SK-N-SH (cell line): ENCODE measurements at regions not wholly inside any gene's neighbourhood (a gene's known extent, or its start where the extent isn't known, plus 50 kb on each side); places are given as distances from the start of the nearest gene placed in this dataset.
"Not testable (repeated sequence)": the region's sequence is repeated elsewhere in the genome, so short reads cannot be mapped to it uniquely, and the experiment has no call there.

Experiments
- CTCF ChIA-PET: fragments of 300-600, 350-600 bp; formaldehyde crosslinking; extraction: SDS; loops from one replicate; lab custom pipeline; 2021; lab: Yijun Ruan, JAX
- POLR2A ChIA-PET: fragments of 350-600 bp; sonication (Branson Sonifier 250); formaldehyde crosslinking; extraction: SDS; loops from one replicate; lab custom pipeline; 2020; ENCODE audit warnings: antibody characterized with exemption, inconsistent platforms; lab: Yijun Ruan, JAX
- DNase-seq: peaks from one replicate; pipeline ENCODE4 v3.0.0; 2012
- H2AFZ ChIP-seq: fragments of 200-600 bp; sonication (generic); 2 replicates; pipeline ENCODE4 v1.8.1; 2016; ENCODE audit warnings: antibody characterized with exemption, mild to moderate bottlenecking, low read depth
- H3F3A ChIP-seq: fragments of 200-600 bp; sonication (generic); replicated peaks from 2 replicates; pipeline ENCODE3; 2016; ENCODE audit warnings: antibody characterized with exemption, mild to moderate bottlenecking; ENCODE audit not compliant: insufficient read depth
- H3K27ac ChIP-seq, 2 experiments: fragments of 200-500 bp in 1 of 2; fragments of 200-600 bp in 1 of 2; sonication (Bioruptor generic) in 1 of 2; sonication (generic), shearing (Covaris generic) in 1 of 2; 2 replicates each; pipeline versions ENCODE4 v1.5.1 to v1.6.1; 2014 to 2016; ENCODE audit warnings: low read depth in 2 of 2, inconsistent platforms in 1 of 2, low read length in 1 of 2, mild to moderate bottlenecking in 1 of 2, mixed read lengths in 1 of 2
- H3K27me3 ChIP-seq: fragments of 200-600 bp; sonication (generic), shearing (Covaris generic); 2 replicates; pipeline ENCODE4 v1.6.1; 2016; ENCODE audit warnings: mixed run types; ENCODE audit not compliant: insufficient read depth
- H3K36me3 ChIP-seq, 2 experiments: fragments of 200-500 bp in 1 of 2; fragments of 200-600 bp in 1 of 2; sonication (Bioruptor generic) in 1 of 2; sonication (generic) in 1 of 2; replicated peaks in 1 of 2; 2 replicates each; pipeline versions ENCODE3 to v1.5.1; 2014 to 2016; ENCODE audit warnings: low read length in 1 of 2, mild to moderate bottlenecking in 1 of 2; ENCODE audit not compliant: insufficient read depth in 2 of 2, control insufficient read depth in 1 of 2
- H3K4me1 ChIP-seq, 2 experiments: fragments of 200-500 bp in 1 of 2; fragments of 200-600 bp in 1 of 2; sonication (Bioruptor generic) in 1 of 2; sonication (generic), shearing (Covaris generic) in 1 of 2; 2 replicates each; pipeline versions ENCODE4 v1.5.1 to v1.6.1; 2014 to 2016; ENCODE audit warnings: low read depth in 1 of 2, low read length in 1 of 2, mixed run types in 1 of 2; ENCODE audit not compliant: insufficient read depth in 2 of 2, control insufficient read depth in 1 of 2
- H3K4me2 ChIP-seq: fragments of 200-600 bp; sonication (generic), shearing (Covaris generic); 2 replicates; pipeline ENCODE4 v1.6.1; 2017; ENCODE audit warnings: mixed run types
- H3K4me3 ChIP-seq, 2 experiments: fragments of 200-500 bp in 1 of 2; fragments of 200-600 bp in 1 of 2; sonication (Bioruptor generic) in 1 of 2; sonication (generic), shearing (Covaris generic) in 1 of 2; 2 replicates each; pipeline versions ENCODE4 v1.5.1 to v1.8.1; 2014 to 2016; ENCODE audit warnings: low read depth in 2 of 2, inconsistent platforms in 1 of 2, low read length in 1 of 2, mild to moderate bottlenecking in 1 of 2, mixed read lengths in 1 of 2, moderate library complexity in 1 of 2
- H3K79me2 ChIP-seq: fragments of 200-600 bp; sonication (generic); 2 replicates; pipeline ENCODE4 v1.8.1; 2017; ENCODE audit warnings: mild to moderate bottlenecking; ENCODE audit not compliant: insufficient read depth
- H3K9ac ChIP-seq: fragments of 200-600 bp; sonication (generic); 2 replicates; pipeline ENCODE4 v1.6.1; 2017; ENCODE audit warnings: mixed run types
- H3K9me2 ChIP-seq: fragments of 200-600 bp; sonication (generic); 2 replicates; pipeline ENCODE4 v1.6.1; 2017; ENCODE audit warnings: mixed run types
- H3K9me3 ChIP-seq: fragments of 200-600 bp; sonication (generic); 2 replicates; pipeline ENCODE4 v1.6.1; 2017; ENCODE audit warnings: mixed run types, mild to moderate bottlenecking, moderate library complexity
- H4K20me1 ChIP-seq: fragments of 200-600 bp; sonication (generic); 2 replicates; pipeline ENCODE4 v1.6.1; 2017; ENCODE audit warnings: mild to moderate bottlenecking, mixed run types; ENCODE audit not compliant: insufficient read depth
- CTCF ChIP-seq: fragments of 200-600 bp; sonication (generic); IDR thresholded peaks from 2 replicates; pipeline ENCODE4 v1.6.1; 2017; ENCODE audit warnings: antibody characterized with exemption, mild to moderate bottlenecking, moderate library complexity
- EP300 ChIP-seq, 2 experiments: IDR thresholded peaks; 2 replicates each; pipeline versions ENCODE4 v1.4.0 to v1.6.1; 2012; ENCODE audit warnings: borderline replicate concordance in 1 of 2, low read depth in 1 of 2, low read length in 1 of 2
- IRF3 ChIP-seq: fragments of 150-350 bp; IDR thresholded peaks from 2 replicates; pipeline ENCODE4 v1.6.1; 2016; ENCODE audit warnings: mild to moderate bottlenecking, low read depth, low read length
- JUND ChIP-seq: IDR thresholded peaks from 2 replicates; pipeline ENCODE4 v1.4.0; 2012
- MAX ChIP-seq: IDR thresholded peaks from 2 replicates; pipeline ENCODE4 v1.4.0; 2012; ENCODE audit warnings: low read depth
- RAD21 ChIP-seq: IDR thresholded peaks from 2 replicates; pipeline ENCODE4 v1.6.1; 2012; ENCODE audit warnings: mild to moderate bottlenecking, low read length
- RCOR1 ChIP-seq: fragments of 150-350 bp; IDR thresholded peaks from 2 replicates; pipeline ENCODE4 v1.6.1; 2017; ENCODE audit warnings: antibody characterized with exemption, low read length
- REST ChIP-seq: IDR thresholded peaks from 2 replicates; pipeline ENCODE4 v1.6.1; 2012; ENCODE audit warnings: mild to moderate bottlenecking, low read depth, low read length, moderate library complexity
- SIN3A ChIP-seq: IDR thresholded peaks from 2 replicates; pipeline ENCODE4 v1.6.1; 2012; ENCODE audit warnings: low read depth, mild to moderate bottlenecking, low read length, moderate library complexity, borderline replicate concordance
- TAF1 ChIP-seq: IDR thresholded peaks from 2 replicates; pipeline ENCODE4 v1.6.1; 2012; ENCODE audit warnings: low read depth, mild to moderate bottlenecking, low read length, moderate library complexity, borderline replicate concordance
- TCF12 ChIP-seq: IDR thresholded peaks from 2 replicates; pipeline ENCODE4 v1.4.0; 2012
- USF1 ChIP-seq: IDR thresholded peaks from 2 replicates; pipeline ENCODE4 v1.4.0; 2012; ENCODE audit warnings: low read depth, borderline replicate concordance
- USF2 ChIP-seq: fragments of 150-350 bp; IDR thresholded peaks from 2 replicates; pipeline ENCODE4 v1.6.1; 2017; ENCODE audit warnings: antibody characterized with exemption, low read length, low read depth, borderline replicate concordance
- ZBTB33 ChIP-seq: IDR thresholded peaks from 2 replicates; pipeline ENCODE4 v1.4.0; 2012; ENCODE audit warnings: low read depth, borderline replicate concordance
- WGBS: methylation state at CpG from one replicate; pipeline ENCODE4 v1.1.6; 2017; ENCODE audit warnings: low lambda C conversion rate; 5-methylcytosine and 5-hydroxymethylcytosine counted together

GRCh38 chrX:1815456-1816175 lies 200.8 kb downstream of the ASMT start:
- TF ChIP-seq IRF3 (no peak), RAD21 (no peak), EP300 (IDR thresholded peaks at IDR 0.05; ENCODE audit: borderline replicate concordance in 1 of 2, low read depth in 1 of 2, low read length in 1 of 2) (no peak), USF1 (no peak), JUND (no peak), TCF12 (no peak), CTCF (no peak), SIN3A (no peak), MAX (no peak), USF2 (no peak), RCOR1 (no peak), ZBTB33 (no peak), TAF1 (no peak), REST (no peak)
- no peak for DNase-seq
- Histone ChIP-seq H3F3A (peaks cover 4% of the 10 kb centered on the region), H3K9me3 (no peaks in the 10 kb centered on the region), H3K4me3 (no peak overlapping the region), H3K36me3 (no peaks in the 10 kb centered on the region), H4K20me1 (no peaks in the 10 kb centered on the region), H3K9me2 (no peaks in the 10 kb centered on the region), H2AFZ (no peak overlapping the region), H3K4me1 (no peaks in the 10 kb centered on the region), H3K79me2 (no peaks in the 10 kb centered on the region), H3K27ac (no peak overlapping the region), H3K4me2 (no peak overlapping the region), H3K27me3 (no peaks in the 10 kb centered on the region; the same call in 1 of the 2 replicates), H3K9ac (no peak overlapping the region)
- ChIA-PET POLR2A (no interaction called here), CTCF (no interaction called here)
- 58% methylated on average over 15 of the region's 15 CpGs for WGBS

- H3K36me3 ChIP-seq, H4K20me1 ChIP-seq, H3K4me1 ChIP-seq, H2AFZ ChIP-seq, H3K4me3 ChIP-seq, H3F3A ChIP-seq, H3K9me2 ChIP-seq, H3K27ac ChIP-seq, H3K4me2 ChIP-seq, H3K9ac ChIP-seq, H3K79me2 ChIP-seq, H3K9me3 ChIP-seq, CTCF ChIA-PET, POLR2A ChIA-PET, DNase-seq, H3K27me3 ChIP-seq: not testable (repeated sequence)
- WGBS = 79% methylated on average over 17 of the region's 17 CpGs
Observed at GRCh38 chrX:1816387-1816982, 201.6 kb downstream of the ASMT start.
